Tibial nerve (tissue), 4 donors: ENCODE measurements at regions not wholly inside any gene's neighbourhood (a gene's known extent, or its start where the extent isn't known, plus 50 kb on each side); places are given as distances from the start of the nearest gene placed in this dataset.
"Not testable (repeated sequence)": the region's sequence is repeated elsewhere in the genome, so short reads cannot be mapped to it uniquely, and the experiment has no call there.

Source experiments
- DNase-seq, 2 donors: peaks; one replicate each; pipeline ENCODE4 v3.0.0-alpha.2; 2019; ENCODE audit warnings: low spot score in 2 of 2
- H3K27ac ChIP-seq, 4 donors: fragments of 200-600 bp; sonication (generic) in 3 of 4; one replicate each; pipeline ENCODE4 v1.5.1; 2017 to 2019; ENCODE audit warnings: mild to moderate bottlenecking in 1 of 4
- H3K27me3 ChIP-seq, 2 donors: fragments of 200-600 bp; sonication (generic) in 1 of 2; one replicate each; pipeline versions ENCODE4 v1.5.1 to v1.6.0; 2017 to 2019
- H3K36me3 ChIP-seq, 3 donors: fragments of 200-600 bp; sonication (generic); one replicate each; pipeline ENCODE4 v1.5.1; 2018 to 2019
- H3K4me1 ChIP-seq, 4 donors: fragments of 200-600 bp; sonication (generic) in 3 of 4; one replicate each; pipeline ENCODE4 v1.5.1; 2017 to 2019
- H3K4me3 ChIP-seq, 4 donors: fragments of 200-600 bp; sonication (generic) in 3 of 4; one replicate each; pipeline ENCODE4 v1.5.1; 2017 to 2019; ENCODE audit warnings: mild to moderate bottlenecking in 1 of 4, moderate library complexity in 1 of 4
- H3K9me3 ChIP-seq, 4 donors: fragments of 200-600 bp; sonication (generic) in 3 of 4; one replicate each; pipeline ENCODE4 v1.5.1; 2017 to 2019
- CTCF ChIP-seq, 5 experiments: fragments of 200-600 bp in 3 of 5; fragments of 450-650 bp in 2 of 5; sonication (generic) in 3 of 5; IDR thresholded peaks; one replicate each; pipeline ENCODE4 v1.5.1; 2016 to 2019; ENCODE audit warnings: antibody characterized with exemption in 5 of 5, mild to moderate bottlenecking in 3 of 5, moderate library complexity in 2 of 5
- EP300 ChIP-seq, 2 donors: sonication (generic); formaldehyde crosslinking; IDR thresholded peaks; one replicate each; pipeline ENCODE4 v1.6.1; 2017; ENCODE audit warnings: antibody characterized with exemption in 2 of 2, mild to moderate bottlenecking in 1 of 2
- POLR2A ChIP-seq, 2 donors: fragments of 450-650 bp; IDR thresholded peaks; one replicate each; pipeline ENCODE4 v1.6.1; 2017; ENCODE audit warnings: antibody characterized with exemption in 2 of 2, mild to moderate bottlenecking in 2 of 2, moderate library complexity in 2 of 2
- WGBS, 2 donors: methylation state at CpG; one replicate each; pipeline ENCODE4 v1.1.5; 2018; 5-methylcytosine and 5-hydroxymethylcytosine counted together

- no peak overlapping the region for H3K4me3 ChIP-seq
- H3K9me3 ChIP-seq, result no peaks in the 10 kb centered on the region
- H3K27ac ChIP-seq, result no peak overlapping the region
- WGBS, 2 donors, result 65 to 82% methylated on average over 3 of the region's 3 CpGs
- H3K4me1 ChIP-seq, result no peaks in the 10 kb centered on the region
- no peak for DNase-seq
- no peaks in the 10 kb centered on the region for H3K36me3 ChIP-seq
- H3K27me3 ChIP-seq, result no peaks in the 10 kb centered on the region
- TF ChIP-seq EP300 (IDR thresholded peaks at IDR 0.05) (no peak), CTCF (IDR thresholded peaks at IDR 0.05) (no peak), POLR2A (IDR thresholded peaks at IDR 0.05) (no peak)
Observed at GRCh38 chr9:89850153-89850552, 245.3 kb downstream of the GADD45G start.

GRCh38 chr9:89850631-89851325 is 246.0 kb downstream of the GADD45G start:
- Histone ChIP-seq H3K36me3 (no peaks in the 10 kb centered on the region), H3K4me1 (no peaks in the 10 kb centered on the region), H3K27ac (no peak overlapping the region), H3K9me3 (no peaks in the 10 kb centered on the region), H3K27me3 (no peaks in the 10 kb centered on the region), H3K4me3 (no peak overlapping the region)
- no peak for DNase-seq
- 58 to 67% methylated on average over 7 of the region's 7 CpGs for WGBS, 2 donors
- TF ChIP-seq CTCF (IDR thresholded peaks at IDR 0.05) (no peak), EP300 (IDR thresholded peaks at IDR 0.05) (no peak), POLR2A (IDR thresholded peaks at IDR 0.05) (no peak)

- Histone ChIP-seq H3K27ac (no peak overlapping the region), H3K36me3 (no peaks in the 10 kb centered on the region), H3K4me3 (no peak overlapping the region), H3K4me1 (no peaks in the 10 kb centered on the region), H3K27me3 (no peaks in the 10 kb centered on the region), H3K9me3 (peaks cover 0 to 3% (median 0%) of the 10 kb centered on the region in 4 donors)
- TF ChIP-seq CTCF (IDR thresholded peaks at IDR 0.05), result no peak
- TF ChIP-seq EP300 (IDR thresholded peaks at IDR 0.05), result no peak
- no peak for TF ChIP-seq POLR2A (IDR thresholded peaks at IDR 0.05)
- WGBS, 2 donors, result 85 to 86% methylated on average over 5 of the region's 5 CpGs
- no peak for DNase-seq
Observed at GRCh38 chr9:89853161-89853560, 248.3 kb downstream of the GADD45G start.

- Histone ChIP-seq H3K9me3 (peaks cover 0 to 10% (median 0%) of the 10 kb centered on the region in 4 donors), H3K27ac (no peak overlapping the region), H3K36me3 (no peaks in the 10 kb centered on the region), H3K27me3 (no peaks in the 10 kb centered on the region), H3K4me3 (no peak overlapping the region), H3K4me1 (no peaks in the 10 kb centered on the region)
- TF ChIP-seq CTCF (IDR thresholded peaks at IDR 0.05), result no peak
- TF ChIP-seq EP300 (IDR thresholded peaks at IDR 0.05), result no peak
- TF ChIP-seq POLR2A (IDR thresholded peaks at IDR 0.05), result no peak
- WGBS, 2 donors, result 87 to 94% methylated on average over 2 to 3 of the region's 3 CpGs
- DNase-seq, result no peak
Observed at GRCh38 chr9:89853931-89854330, 249.1 kb downstream of the GADD45G start.

- H3K9me3 ChIP-seq, result peaks cover 0 to 10% (median 0%) of the 10 kb centered on the region in 4 donors
- WGBS, 2 donors, result 86 to 94% methylated on average over 11 of the region's 11 CpGs
- TF ChIP-seq POLR2A (IDR thresholded peaks at IDR 0.05) (no peak), CTCF (IDR thresholded peaks at IDR 0.05) (no peak), EP300 (IDR thresholded peaks at IDR 0.05) (no peak)
- H3K27ac ChIP-seq, result no peak overlapping the region
- no peaks in the 10 kb centered on the region for H3K27me3 ChIP-seq
- no peaks in the 10 kb centered on the region for H3K4me1 ChIP-seq
- H3K36me3 ChIP-seq, result no peaks in the 10 kb centered on the region
- DNase-seq, result no peak
- no peak overlapping the region for H3K4me3 ChIP-seq
Observed at GRCh38 chr9:89854715-89855475, 250.1 kb downstream of the GADD45G start.

- not testable (repeated sequence) for H3K36me3 ChIP-seq, H3K4me1 ChIP-seq, H3K27ac ChIP-seq, DNase-seq, H3K4me3 ChIP-seq, H3K27me3 ChIP-seq
- 90 to 93% methylated on average over 5 of the region's 5 CpGs for whole genome bisulfite sequencing, 2 donors
- peaks cover 0 to 10% (median 0%) of the 10 kb centered on the region in 4 donors for H3K9me3 ChIP-seq
Observed at GRCh38 chr9:89856296-89856695, 251.5 kb downstream of the GADD45G start.

- H3K36me3 ChIP-seq, DNase-seq, H3K27ac ChIP-seq, H3K4me3 ChIP-seq, H3K4me1 ChIP-seq, H3K27me3 ChIP-seq: not testable (repeated sequence)
- peaks cover 0 to 10% (median 0%) of the 10 kb centered on the region in 4 donors for H3K9me3 ChIP-seq
Observed at GRCh38 chr9:89856950-89857349, 252.1 kb downstream of the GADD45G start.

- peaks cover 0 to 10% (median 0%) of the 10 kb centered on the region in 4 donors for H3K9me3 ChIP-seq
- H3K4me3 ChIP-seq, H3K4me1 ChIP-seq, H3K27ac ChIP-seq, H3K27me3 ChIP-seq, H3K36me3 ChIP-seq, DNase-seq: not testable (repeated sequence)
- WGBS, 2 donors, result 50 to 52% methylated on average over 7 of the region's 7 CpGs
Observed at GRCh38 chr9:89859842-89860241, 255.0 kb downstream of the GADD45G start.
